Suprapubic skin (tissue), 3 donors: ENCODE measurements at regions not wholly inside any gene's neighbourhood (a gene's known extent, or its start where the extent isn't known, plus 50 kb on each side); places are given as distances from the start of the nearest gene placed in this dataset.

Source experiments
- POLR2AphosphoS5 ChIP-seq, 3 donors: sonication (generic); formaldehyde crosslinking; IDR thresholded peaks; one replicate each; pipeline ENCODE4 v1.6.1; 2017; ENCODE audit warnings: antibody characterized with exemption in 3 of 3
- TF ChIP-seq, protein P1 (sequence below), 2 donors: fragments of 200-600 bp in 1 of 2; fragments of 450-650 bp in 1 of 2; sonication (generic) in 1 of 2; IDR thresholded peaks; one replicate each; pipeline ENCODE4 v1.5.1; 2016 to 2019; ENCODE audit warnings: antibody characterized with exemption in 2 of 2, mild to moderate bottlenecking in 1 of 2, moderate library complexity in 1 of 2

DNA sequence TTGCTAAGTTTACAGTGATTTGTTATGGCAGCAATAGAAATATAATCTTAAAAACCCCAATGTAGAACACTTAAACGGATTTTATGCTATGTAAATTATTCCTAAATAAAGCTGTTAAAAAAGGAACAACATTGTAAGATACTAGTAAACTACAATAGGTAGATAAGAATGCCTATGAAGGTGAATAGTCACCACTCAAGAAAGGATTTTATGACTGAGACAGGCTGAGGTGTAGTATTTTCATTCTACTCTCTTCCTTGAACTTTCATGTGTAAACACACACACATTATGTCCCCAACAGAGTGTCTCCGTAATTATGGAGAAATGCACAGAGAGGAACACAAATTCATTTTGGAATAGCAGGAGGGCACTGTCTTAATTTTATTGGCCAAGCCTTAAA lies 183.9 kb upstream of the ST6GAL2 start:
- TF ChIP-seq, protein P1, sequence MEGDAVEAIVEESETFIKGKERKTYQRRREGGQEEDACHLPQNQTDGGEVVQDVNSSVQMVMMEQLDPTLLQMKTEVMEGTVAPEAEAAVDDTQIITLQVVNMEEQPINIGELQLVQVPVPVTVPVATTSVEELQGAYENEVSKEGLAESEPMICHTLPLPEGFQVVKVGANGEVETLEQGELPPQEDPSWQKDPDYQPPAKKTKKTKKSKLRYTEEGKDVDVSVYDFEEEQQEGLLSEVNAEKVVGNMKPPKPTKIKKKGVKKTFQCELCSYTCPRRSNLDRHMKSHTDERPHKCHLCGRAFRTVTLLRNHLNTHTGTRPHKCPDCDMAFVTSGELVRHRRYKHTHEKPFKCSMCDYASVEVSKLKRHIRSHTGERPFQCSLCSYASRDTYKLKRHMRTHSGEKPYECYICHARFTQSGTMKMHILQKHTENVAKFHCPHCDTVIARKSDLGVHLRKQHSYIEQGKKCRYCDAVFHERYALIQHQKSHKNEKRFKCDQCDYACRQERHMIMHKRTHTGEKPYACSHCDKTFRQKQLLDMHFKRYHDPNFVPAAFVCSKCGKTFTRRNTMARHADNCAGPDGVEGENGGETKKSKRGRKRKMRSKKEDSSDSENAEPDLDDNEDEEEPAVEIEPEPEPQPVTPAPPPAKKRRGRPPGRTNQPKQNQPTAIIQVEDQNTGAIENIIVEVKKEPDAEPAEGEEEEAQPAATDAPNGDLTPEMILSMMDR (IDR thresholded peaks at IDR 0.05), result no peak
- TF ChIP-seq POLR2AphosphoS5 (IDR thresholded peaks at IDR 0.05), result no peak
